HCT116 (cell line): ENCODE measurements at regions not wholly inside any gene's neighbourhood (a gene's known extent, or its start where the extent isn't known, plus 50 kb on each side); places are given as distances from the start of the nearest gene placed in this dataset.

Source experiments
- ATAC-seq: fragments of 200-7000 bp; cut with Tn5 transposase; 2 replicates; pipeline ENCODE4 v1.9.1; 2020; ENCODE audit warnings: mild to moderate bottlenecking, moderate library complexity
- BruUV-seq: library from RNA; stranded (reverse); fragments of 400-500 nt; replicated peaks from 2 replicates; lab custom pipeline; 2021; lab: Mats Ljungman, UMichigan
- CTCF ChIA-PET: fragments of 300-600 bp; sonication (Branson Sonifier 250); formaldehyde crosslinking; loops from one replicate; lab custom pipeline; 2021; ENCODE audit warnings: antibody characterized with exemption; lab: Charles Lee
- POLR2A ChIA-PET: fragments of 300-600, 350-600 bp; sonication (Branson Sonifier 250); formaldehyde crosslinking; loops from one replicate; lab custom pipeline; 2021; ENCODE audit warnings: antibody characterized with exemption; lab: Charles Lee
- RAD21 ChIA-PET, 2 experiments: fragments of 300-600 bp; sonication (Branson Sonifier 250); formaldehyde crosslinking; loops; one replicate each; lab custom pipeline; 2023; ENCODE audit warnings: low total read pairs in 2 of 2; ENCODE audit not compliant: uncharacterized antibody in 2 of 2, unreplicated experiment in 2 of 2, low non-redundant PET in 1 of 2; lab: Charles Lee
- DNase-seq: peaks from one replicate; pipeline ENCODE4 v3.0.0-alpha.2; 2010; ENCODE audit warnings: low read depth, low spot score
- H2AFZ ChIP-seq: fragments of 200-600 bp; shearing (Covaris generic), sonication (generic); 2 replicates; pipeline ENCODE4 v1.6.1; 2017; ENCODE audit warnings: low read depth, mixed run types, mixed read lengths, antibody characterized with exemption, low read length; ENCODE audit not compliant: poor library complexity, severe bottlenecking
- H3K27ac ChIP-seq: 2 replicates; pipeline ENCODE4 v1.5.1; 2012; ENCODE audit warnings: low read depth, low read length
- H3K27me3 ChIP-seq: fragments of 200-600 bp; sonication (generic); 2 replicates; pipeline ENCODE4 v1.6.1; 2016; ENCODE audit warnings: mixed run types, low read length, mixed read lengths; ENCODE audit not compliant: insufficient read depth
- H3K36me3 ChIP-seq, 2 experiments: fragments of 200-500 bp in 1 of 2; fragments of 200-600 bp in 1 of 2; sonication (Bioruptor generic) in 1 of 2; sonication (generic) in 1 of 2; 2 replicates each; pipeline versions ENCODE4 v1.5.1 to v1.6.1; 2014 to 2016; ENCODE audit warnings: low read length in 2 of 2, inconsistent platforms in 1 of 2, mixed read lengths in 1 of 2, mixed run types in 1 of 2; ENCODE audit not compliant: insufficient read depth in 2 of 2, control insufficient read depth in 1 of 2
- H3K4me1 ChIP-seq, 2 experiments: fragments of 200-600 bp in 1 of 2; sonication (generic) in 1 of 2; 2 replicates each; pipeline versions ENCODE4 v1.5.1 to v1.6.1; 2012 to 2017; ENCODE audit warnings: low read length in 2 of 2, inconsistent platforms in 1 of 2, mild to moderate bottlenecking in 1 of 2, mixed read lengths in 1 of 2, mixed run types in 1 of 2, moderate library complexity in 1 of 2; ENCODE audit not compliant: insufficient read depth in 2 of 2, control insufficient read depth in 1 of 2
- H3K4me2 ChIP-seq: fragments of 200-600 bp; sonication (generic); 2 replicates; pipeline ENCODE4 v1.6.1; 2017; ENCODE audit warnings: mixed run types, low read length, mixed read lengths
- H3K4me3 ChIP-seq, 2 experiments: fragments of 200-600 bp in 1 of 2; sonication (generic) in 1 of 2; replicated peaks in 1 of 2; 2 replicates each; pipeline ENCODE4 v1.5.1; 2011 to 2016; ENCODE audit warnings: low read length in 2 of 2, control low read depth in 1 of 2, low read depth in 1 of 2, mild to moderate bottlenecking in 1 of 2, mixed read lengths in 1 of 2, mixed run types in 1 of 2
- H3K79me2 ChIP-seq: fragments of 200-600 bp; sonication (generic); 2 replicates; pipeline ENCODE4 v1.6.1; 2017; ENCODE audit warnings: mild to moderate bottlenecking, mixed run types, low read length, moderate library complexity, mixed read lengths; ENCODE audit not compliant: insufficient read depth
- H3K9ac ChIP-seq: fragments of 200-600 bp; sonication (generic); 2 replicates; pipeline ENCODE4 v1.6.1; 2016; ENCODE audit warnings: low read length, mixed read lengths
- H3K9me2 ChIP-seq: fragments of 200-600 bp; sonication (generic), shearing (Covaris generic); 2 replicates; pipeline ENCODE4 v1.6.1; 2017; ENCODE audit warnings: mixed run types, mild to moderate bottlenecking, moderate library complexity; ENCODE audit not compliant: insufficient read depth
- H3K9me3 ChIP-seq, 2 experiments: fragments of 200-500 bp in 1 of 2; fragments of 200-600 bp in 1 of 2; sonication (Bioruptor generic) in 1 of 2; sonication (generic) in 1 of 2; 2 replicates each; pipeline ENCODE4 v1.6.1; 2014 to 2017; ENCODE audit warnings: low read length in 2 of 2, mixed read lengths in 2 of 2, inconsistent platforms in 1 of 2, low read depth in 1 of 2, mild to moderate bottlenecking in 1 of 2, mixed run types in 1 of 2, moderate library complexity in 1 of 2; ENCODE audit not compliant: control insufficient read depth in 1 of 2, insufficient read depth in 1 of 2
- H4K20me1 ChIP-seq: fragments of 200-600 bp; sonication (generic), shearing (Covaris generic); 2 replicates; pipeline ENCODE4 v1.6.1; 2017; ENCODE audit warnings: mixed run types, mild to moderate bottlenecking, moderate library complexity; ENCODE audit not compliant: insufficient read depth
- CTCF ChIP-seq, 3 experiments: fragments of 200-600 bp in 1 of 3; sonication (generic) in 1 of 3; IDR thresholded peaks in 2 of 3; conservative IDR thresholded peaks in 1 of 3; 2 replicates each; pipeline ENCODE4 v1.5.1; 2012 to 2017; ENCODE audit warnings: low read depth in 2 of 3, low read length in 2 of 3, antibody characterized with exemption in 1 of 3, borderline replicate concordance in 1 of 3, control low read depth in 1 of 3, mild to moderate bottlenecking in 1 of 3, mixed read lengths in 1 of 3, mixed run types in 1 of 3, moderate library complexity in 1 of 3; ENCODE audit not compliant: insufficient read depth in 1 of 3
- MAX ChIP-seq: IDR thresholded peaks from 2 replicates; pipeline ENCODE4 v1.6.1; 2012
- YY1 ChIP-seq: IDR thresholded peaks from 2 replicates; pipeline ENCODE4 v1.6.1; 2011; ENCODE audit warnings: low read length, low read depth, moderate library complexity, mild to moderate bottlenecking; ENCODE audit not compliant: insufficient replicate concordance; ENCODE audit errors: extremely low read depth
- intact Hi-C: fragments of 100-400 bp; cut with micrococcal nuclease; formaldehyde crosslinking; loops from 2 replicates; pipeline ENCODE4 v1.10.0; 2022

GRCh38 chr15:25134546-25134945 is 179.8 kb downstream of the SNRPN start:
- Histone ChIP-seq H3K9me2 (no peaks in the 10 kb centered on the region), H3K9ac (no peak overlapping the region), H3K27ac (no peak overlapping the region), H2AFZ (no peak overlapping the region), H3K79me2 (no peaks in the 10 kb centered on the region), H3K4me3 (no peak overlapping the region), H3K4me2 (no peak overlapping the region), H3K9me3 (peaks cover 0 to 42% of the 10 kb centered on the region in 2 experiments; a peak in 2 of 4 replicates), H3K36me3 (no peaks in the 10 kb centered on the region), H4K20me1 (no peaks in the 10 kb centered on the region), H3K4me1 (no peaks in the 10 kb centered on the region), H3K27me3 (no peaks in the 10 kb centered on the region)
- DNase-seq (no peak), ATAC-seq (no peak)
- BruUV-seq, result no TSS peak
- ChIA-PET RAD21 (no interaction called here), POLR2A (no interaction called here), CTCF (no interaction called here)
- intact Hi-C loops, result no loop called here
- TF ChIP-seq CTCF (IDR thresholded peaks at IDR 0.05 in 2 of 3, conservative IDR thresholded peaks at IDR 0.05 in 1 of 3; ENCODE audit: borderline replicate concordance in 1 of 3, insufficient read depth in 1 of 3, low read depth in 2 of 3, low read length in 2 of 3) (0 out of 6 replicates have a peak, but pooled peaks of 1 of the 3 experiments have one; percentile 1), YY1 (no peak)

GRCh38 chr15:25136119-25136518 is 181.3 kb downstream of the SNRPN start:
- intact Hi-C loops, result no loop called here
- CTCF ChIA-PET, result no interaction called here

More at GRCh38 chr15:25136119-25136518, 181.3 kb downstream of the SNRPN start:
- no peaks in the 10 kb centered on the region for H3K27me3 ChIP-seq
- RAD21 ChIA-PET, result no interaction called here
- no TSS peak for BruUV-seq
- no peak overlapping the region for H3K4me2 ChIP-seq
- no peaks in the 10 kb centered on the region for H3K9me2 ChIP-seq
- peaks cover 3 to 49% of the 10 kb centered on the region in 2 experiments; a peak in 2 of 4 replicates for H3K9me3 ChIP-seq
- H3K4me1 ChIP-seq, result no peaks in the 10 kb centered on the region
- H3K36me3 ChIP-seq, result no peaks in the 10 kb centered on the region
- no peak overlapping the region for H2AFZ ChIP-seq
- H4K20me1 ChIP-seq, result no peaks in the 10 kb centered on the region
- no peak overlapping the region for H3K9ac ChIP-seq
- ATAC-seq, result no peak
- no peak overlapping the region for H3K27ac ChIP-seq
- POLR2A ChIA-PET, result no interaction called here
- DNase-seq, result no peak
- TF ChIP-seq MAX (no peak), CTCF (IDR thresholded peaks at IDR 0.05 in 2 of 3, conservative IDR thresholded peaks at IDR 0.05 in 1 of 3; ENCODE audit: borderline replicate concordance in 1 of 3, insufficient read depth in 1 of 3, low read depth in 2 of 3, low read length in 2 of 3) (peak in 1 of 3 experiments; percentile 20; a peak in 1 of 6 replicates)
- TF ChIP-seq, all 23 proteins: peak for 1
- H3K79me2 ChIP-seq, result no peaks in the 10 kb centered on the region
- H3K4me3 ChIP-seq, result no peak overlapping the region
